Activated naive CD4-positive, alpha-beta T cell treated with Interleukin-2 at 50 U/mL for 16 hours (primary cell): ENCODE measurements at regions not wholly inside any gene's neighbourhood (a gene's known extent, or its start where the extent isn't known, plus 50 kb on each side); places are given as distances from the start of the nearest gene placed in this dataset.
"Not testable (repeated sequence)": the region's sequence is repeated elsewhere in the genome, so short reads cannot be mapped to it uniquely, and the experiment has no call there.

ENCODE experiments used
- DNase-seq: peaks from one replicate; pipeline ENCODE4 v3.0.0-alpha.2; 2020

DNA sequence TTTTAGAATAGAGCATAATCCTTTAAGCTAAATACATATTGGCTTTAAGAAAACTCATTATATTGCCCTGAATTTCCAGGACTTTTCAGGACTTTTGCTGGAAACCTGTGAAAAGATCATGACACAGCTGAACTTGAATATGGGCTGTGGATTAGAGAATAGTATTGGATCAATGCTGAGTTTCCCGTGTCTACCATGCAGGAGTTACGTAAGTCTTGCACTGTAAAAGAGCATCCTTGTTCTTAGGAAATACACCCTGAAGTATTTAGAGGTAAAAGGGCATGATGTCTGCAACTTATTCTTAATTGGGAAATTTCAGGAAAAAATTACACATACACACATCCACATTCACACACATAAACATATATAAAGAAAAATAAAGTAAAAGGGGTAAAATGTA, 82.1 kb downstream of the ZFP36L2 start:
- no peak for DNase-seq

DNA sequence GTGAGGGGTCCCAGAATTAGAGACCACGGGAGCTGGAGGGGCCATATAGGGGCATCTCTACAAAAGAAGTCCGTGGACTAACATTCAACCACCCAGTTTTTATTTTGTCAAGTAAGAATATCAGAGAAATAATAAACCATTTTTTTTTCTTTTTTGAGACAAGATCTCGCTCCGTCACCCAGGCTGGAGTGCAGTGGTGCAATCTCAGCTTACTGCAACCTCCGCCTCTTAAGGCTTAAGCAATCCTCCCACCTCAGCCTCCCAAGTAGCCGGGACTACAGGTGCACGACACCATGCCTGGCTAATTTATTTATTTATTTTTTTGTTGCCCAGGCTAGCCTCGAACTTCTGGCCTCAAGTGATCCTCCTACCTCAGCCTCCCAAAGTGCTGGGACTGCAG, 82.7 kb downstream of the ZFP36L2 start:
- no peak for DNase-seq

DNA sequence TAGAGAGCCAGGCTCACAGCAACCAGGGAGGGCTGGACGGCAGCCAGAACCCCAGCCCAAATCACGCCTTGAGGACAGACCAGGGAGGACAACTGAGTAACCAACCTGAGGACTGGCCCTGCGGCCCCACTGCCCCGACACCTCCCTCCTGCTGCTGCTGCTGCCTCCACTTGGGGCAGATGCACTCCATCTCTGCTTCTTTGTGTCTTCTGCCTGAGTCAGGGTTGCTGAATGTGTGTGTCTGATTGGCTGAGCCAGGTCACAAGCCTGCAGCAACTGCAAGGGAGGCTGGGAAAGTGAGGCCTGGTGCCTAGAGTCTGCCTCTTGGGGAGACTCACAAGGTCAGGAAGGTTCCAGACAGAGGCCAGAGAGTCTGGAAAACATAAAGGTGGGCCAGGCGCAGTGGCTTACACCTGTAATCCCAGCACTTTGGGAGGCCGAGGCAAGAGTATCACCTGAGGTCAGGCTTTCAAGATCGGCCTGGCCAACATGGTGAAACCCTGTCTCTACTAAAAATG, 83.4 kb downstream of the ZFP36L2 start:
- DNase-seq, result no peak

DNA sequence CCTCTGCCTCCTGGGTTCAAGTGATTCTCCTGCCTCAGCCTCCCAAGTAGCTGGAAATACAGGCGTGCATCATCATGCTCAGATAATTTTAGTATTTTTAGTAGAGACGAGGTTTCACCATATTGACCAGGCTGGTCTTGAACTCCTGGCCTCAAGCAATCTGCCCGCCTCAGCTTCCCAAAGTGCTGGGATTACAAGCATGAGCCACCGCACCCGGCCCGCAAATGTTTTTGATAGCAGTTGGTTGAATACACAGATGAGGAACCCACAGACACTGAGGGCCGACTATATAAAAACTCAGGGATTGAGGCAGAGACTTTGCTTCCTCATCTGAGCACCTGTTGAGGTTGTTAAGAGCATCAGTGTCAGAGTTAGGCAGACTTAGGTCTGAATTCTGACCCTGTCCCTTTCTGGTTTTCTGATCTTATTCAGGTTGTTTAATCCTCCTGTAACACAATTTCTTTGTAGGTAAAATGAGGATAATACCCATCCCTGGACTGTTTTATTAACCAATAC, 84.7 kb downstream of the ZFP36L2 start:
- DNase-seq, result not testable (repeated sequence)

DNA sequence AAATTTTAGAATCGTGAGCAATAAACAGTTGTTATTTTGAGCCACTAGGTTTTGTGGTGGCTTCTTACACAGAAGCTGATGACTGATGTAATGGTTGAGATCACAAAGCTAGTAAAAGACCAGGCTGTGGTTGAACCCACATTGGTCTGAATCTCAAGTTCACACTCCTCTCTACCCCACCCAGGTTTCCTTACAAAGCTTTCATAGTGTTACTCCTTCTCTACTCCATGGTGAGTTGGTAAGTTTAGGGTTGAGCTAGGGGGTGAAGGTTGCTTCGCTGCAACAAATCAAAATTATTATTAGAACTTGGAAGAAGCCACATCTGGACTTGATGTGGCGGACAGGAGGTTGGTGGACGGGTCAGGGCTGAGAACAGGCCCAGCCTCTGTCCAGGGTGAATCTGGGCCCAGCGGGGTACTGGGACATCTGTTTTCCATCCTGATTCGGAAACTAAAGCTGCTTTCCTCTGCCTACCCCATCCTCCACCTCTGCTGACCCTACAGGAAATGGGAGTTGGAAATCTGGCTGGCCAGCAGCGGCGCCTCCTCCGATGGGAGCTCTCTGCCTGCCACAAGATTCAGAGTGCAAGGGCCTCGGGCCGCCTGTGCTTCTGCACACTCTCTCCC, 86.3 kb downstream of the ZFP36L2 start:
- peak; percentile 1 for DNase-seq

DNA sequence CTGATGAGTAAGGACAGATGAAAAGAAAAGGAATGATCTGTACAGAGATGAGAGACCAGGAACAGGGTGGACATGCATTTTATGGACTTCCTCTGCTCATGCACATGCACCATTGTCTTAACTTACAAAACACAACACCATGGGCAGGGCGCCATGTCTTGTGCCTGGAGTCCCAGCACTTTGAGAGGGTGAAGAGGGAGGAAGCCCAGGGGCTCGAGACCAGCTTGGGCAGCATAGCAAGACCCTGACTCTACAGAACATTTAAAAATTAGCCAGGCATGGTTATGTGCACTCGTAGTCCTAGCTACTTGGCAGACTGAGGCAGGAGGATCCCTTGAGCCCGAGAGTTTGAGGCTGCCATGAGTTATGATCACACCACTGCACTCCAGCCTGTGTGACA, 86.9 kb downstream of the ZFP36L2 start:
- no peak for DNase-seq

DNA sequence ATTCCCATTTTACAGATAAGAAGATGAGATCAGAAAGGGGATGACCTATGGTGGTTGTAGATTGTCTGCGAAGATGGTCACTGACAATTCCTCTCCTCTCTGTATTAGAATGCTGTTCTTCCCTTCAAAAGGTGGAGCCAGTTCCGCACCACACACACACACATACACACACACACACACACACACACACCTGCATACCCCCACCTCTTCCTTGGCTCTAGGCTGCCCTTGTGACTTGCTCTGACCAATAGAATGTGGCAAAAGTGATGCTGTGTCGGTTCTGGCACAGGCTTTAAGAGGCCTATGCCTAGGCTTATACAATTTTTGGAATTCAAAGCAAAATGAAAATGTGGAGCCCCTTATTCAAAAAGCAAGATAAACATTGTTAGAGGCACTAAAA, 88.0 kb downstream of the ZFP36L2 start:
- DNase-seq, result no peak

DNA sequence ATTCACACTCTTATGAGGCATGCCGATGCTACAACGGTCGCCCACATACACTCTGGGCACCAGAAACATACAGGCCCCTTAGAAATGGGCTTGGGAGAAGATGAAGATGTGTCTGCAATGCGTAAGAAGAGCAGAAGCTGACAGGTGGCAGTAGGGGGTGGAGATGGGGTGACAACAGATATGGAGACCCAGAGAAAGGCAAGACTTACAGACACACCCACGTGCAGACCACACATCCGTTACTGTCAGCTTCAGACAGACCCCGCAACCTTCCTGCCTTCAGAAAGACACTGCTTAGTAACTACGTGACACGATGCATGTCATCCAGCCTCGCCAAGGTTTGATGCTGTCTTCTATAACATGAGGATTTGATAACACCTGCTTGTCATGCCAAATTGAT, 89.5 kb downstream of the ZFP36L2 start:
- peak; percentile 78 for DNase-seq

DNA sequence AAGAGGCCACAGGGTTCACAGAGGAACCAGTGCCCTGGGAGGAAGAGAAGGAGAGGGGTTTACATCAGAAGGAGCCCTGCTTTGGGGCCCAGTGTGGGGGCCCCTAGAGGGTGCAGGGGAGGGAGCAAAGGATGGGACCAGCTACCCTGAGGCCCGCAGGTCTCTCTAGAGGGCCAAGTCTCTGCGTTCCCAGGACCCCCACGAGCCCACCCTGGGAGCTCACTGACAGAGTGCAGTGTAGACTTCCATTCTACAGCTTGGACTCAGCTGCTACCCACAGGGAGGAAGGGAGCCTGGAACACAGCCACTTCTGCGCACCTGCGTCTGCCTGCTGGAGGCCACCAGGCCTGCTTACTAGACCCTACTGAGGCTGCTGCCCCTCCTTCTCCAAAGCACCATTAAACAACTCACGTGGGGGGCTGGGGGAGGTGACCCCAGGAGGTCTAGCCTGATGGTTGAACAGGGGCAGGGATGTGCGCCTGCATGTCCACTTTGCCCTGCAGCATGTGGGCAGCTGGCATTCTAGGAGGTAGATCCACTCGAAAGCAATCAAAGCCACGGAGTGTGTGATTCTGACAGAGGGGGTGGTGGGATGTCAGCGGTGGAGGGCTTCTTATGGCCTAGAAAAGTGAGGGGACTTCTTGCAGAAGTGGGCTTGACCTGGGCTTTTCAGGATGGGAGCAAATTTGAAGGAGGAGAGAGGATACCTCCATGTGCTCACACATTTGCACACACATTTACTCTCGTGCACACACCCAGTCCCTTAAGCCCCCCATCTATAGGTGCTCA, 90.2 kb downstream of the ZFP36L2 start:
- DNase-seq, result no peak

DNA sequence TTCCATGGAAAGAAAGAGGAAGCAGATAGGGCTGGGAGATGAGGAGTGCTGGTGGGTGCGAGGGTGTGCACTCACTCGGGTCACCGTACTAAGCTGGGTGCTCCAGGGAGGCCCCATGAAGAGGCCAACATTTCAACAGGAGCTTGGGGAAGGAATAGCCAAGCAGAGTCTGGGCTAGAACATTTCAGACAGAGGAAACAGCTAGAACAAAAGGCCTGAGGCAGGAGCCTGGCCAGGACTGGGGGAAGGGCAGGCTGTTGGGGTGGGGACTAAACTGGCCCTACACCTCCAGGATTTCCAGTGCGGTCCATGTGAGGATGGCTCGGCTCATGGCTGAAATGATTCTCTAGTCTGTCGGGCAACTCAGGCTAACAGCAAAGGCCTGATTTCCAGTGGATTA, 90.8 kb downstream of the ZFP36L2 start:
- no peak for DNase-seq

DNA sequence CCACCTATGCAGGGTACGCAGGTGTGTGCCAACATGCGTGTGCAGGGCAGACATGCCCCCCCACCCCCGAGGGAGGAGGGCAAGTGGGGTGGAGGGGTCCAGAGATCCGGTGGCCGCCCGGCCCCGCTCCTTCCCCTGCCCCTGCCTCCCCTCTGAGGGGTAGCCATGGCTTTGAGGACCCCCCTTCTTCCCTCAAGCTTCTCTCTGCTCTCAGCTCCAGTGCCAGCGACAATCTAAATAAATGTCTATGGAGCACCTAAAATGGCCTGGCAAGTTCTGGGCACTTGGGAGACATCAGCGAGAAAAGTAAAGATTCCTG, 91.9 kb downstream of the ZFP36L2 start:
- DNase-seq, result no peak

DNA sequence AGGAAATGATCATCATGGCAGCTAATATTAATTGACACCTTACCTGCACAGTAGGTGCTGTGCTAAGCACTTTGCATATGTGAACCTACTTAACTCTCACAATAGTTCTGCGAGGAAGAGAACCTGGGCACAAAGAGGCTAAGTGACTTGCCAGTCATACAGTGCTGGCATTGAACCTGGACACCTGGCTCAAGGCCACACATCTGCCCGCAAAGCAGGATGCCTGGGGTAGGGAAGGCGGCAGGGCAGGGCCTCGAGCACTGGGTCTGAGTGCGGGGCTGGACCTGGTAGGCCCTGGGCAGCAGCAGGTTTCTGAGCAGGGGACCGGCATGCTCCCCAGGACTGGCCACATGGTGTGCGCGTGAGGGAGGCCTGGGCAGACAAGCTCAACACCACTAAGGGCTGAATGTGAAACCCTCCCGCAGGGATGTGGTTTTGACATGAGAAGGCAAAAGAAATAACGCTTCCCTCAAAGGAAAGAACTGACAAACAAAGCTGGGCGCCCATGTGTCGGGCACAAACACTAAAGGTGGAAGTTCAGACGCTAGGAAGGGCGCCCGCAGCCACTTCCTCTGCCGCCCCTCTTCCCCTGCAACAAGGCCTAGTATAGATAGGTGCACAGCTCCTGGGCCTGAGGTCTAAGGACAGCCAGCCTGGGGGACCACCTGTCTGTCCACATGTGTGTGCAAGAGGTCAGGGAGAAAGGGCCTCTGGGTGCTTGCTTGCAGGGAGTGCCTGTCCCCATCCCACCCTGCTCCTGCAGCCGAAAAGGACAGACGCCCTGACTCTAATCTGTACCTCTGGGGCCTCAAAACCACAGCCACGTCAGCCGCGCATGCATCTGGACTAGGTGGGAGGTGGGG, 92.5 kb downstream of the ZFP36L2 start:
- peak; percentile 70 for DNase-seq

DNA sequence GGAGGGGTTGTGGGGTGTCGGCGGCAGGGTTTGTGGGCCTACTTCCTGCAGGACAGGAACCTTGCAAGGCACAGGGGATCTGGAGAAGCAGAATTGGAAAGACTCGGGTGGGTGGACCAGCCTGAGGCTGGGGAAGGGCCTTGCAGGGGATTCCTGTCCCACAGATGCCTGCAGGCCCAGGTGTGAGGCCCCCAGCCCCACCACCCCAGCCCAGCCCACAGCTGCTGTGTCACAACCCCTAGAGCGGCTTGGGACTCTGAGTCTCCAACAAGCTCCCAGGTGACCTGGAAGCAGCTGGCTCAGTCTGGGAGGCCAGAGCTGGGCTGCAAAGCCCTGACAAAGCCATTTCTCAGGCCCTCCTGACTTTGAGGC, 93.1 kb downstream of the ZFP36L2 start:
- DNase-seq, result no peak

DNA sequence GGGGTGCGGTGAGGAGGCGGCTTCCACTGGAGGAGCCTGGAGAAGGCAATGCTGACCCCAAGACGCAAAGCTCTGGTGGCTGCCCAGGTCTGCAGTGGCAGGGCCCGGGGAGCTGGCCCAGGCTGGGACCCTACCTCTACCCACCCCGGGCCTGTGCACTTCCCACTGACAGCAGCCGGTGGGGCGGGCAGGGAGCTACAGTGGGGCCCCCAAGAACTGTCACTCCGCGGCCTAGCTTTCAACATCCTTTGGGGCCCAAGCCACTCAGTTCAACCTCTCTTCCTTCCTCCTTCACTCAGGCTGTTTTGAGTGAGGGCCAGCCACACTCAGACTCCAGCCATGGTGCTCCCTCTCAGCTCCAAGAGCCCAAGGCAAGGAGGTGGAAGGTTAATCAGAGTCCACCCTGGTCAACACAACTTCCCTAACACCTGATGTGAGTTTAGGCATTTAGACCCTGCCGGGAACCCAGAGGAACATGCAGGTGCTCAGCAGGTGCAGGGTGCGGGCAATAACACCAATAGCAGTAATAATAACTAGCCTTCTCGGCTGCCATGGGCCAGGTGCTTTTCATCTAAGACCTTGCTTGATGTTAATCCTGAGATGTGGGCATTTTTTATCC, 93.6 kb downstream of the ZFP36L2 start:
- DNase-seq, result peak; percentile 21

DNA sequence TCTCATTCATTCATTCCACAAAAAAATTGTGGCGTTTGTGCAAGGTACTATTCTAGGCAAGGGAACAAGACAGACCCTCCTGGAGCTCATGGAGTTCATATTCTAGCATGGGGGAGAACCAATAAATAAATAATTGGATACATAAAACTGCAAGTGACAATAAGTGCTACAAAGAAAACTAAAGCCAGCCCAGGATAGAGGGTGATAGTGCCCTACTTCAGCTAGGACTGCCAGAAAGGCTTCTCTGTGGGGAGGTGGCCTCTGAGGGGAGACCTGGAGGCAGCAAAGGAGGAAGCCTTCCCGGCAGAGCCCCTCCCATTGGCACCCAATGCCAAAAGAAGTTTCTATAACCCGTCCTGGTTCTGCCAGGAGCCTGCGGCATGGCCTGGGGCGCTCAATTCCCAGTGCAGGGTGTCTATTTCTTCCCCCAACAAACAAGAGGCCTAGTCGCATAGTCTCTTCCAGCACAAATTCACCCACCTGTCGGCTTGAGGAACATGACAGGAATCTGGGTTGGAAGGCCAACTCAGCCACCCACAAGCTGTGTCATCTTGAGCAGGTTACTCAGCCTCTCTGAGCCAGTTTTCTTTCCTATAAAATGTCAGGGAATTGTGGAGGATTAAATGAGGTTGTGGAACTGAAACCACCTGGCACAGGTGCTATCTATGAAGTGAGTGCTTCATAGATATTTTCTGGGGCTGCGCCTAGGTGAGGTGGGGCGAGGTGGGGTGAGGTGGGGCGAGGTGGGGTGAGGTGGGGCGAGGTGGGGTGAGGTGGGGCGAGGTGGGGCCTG, 94.3 kb downstream of the ZFP36L2 start:
- DNase-seq, result no peak

DNA sequence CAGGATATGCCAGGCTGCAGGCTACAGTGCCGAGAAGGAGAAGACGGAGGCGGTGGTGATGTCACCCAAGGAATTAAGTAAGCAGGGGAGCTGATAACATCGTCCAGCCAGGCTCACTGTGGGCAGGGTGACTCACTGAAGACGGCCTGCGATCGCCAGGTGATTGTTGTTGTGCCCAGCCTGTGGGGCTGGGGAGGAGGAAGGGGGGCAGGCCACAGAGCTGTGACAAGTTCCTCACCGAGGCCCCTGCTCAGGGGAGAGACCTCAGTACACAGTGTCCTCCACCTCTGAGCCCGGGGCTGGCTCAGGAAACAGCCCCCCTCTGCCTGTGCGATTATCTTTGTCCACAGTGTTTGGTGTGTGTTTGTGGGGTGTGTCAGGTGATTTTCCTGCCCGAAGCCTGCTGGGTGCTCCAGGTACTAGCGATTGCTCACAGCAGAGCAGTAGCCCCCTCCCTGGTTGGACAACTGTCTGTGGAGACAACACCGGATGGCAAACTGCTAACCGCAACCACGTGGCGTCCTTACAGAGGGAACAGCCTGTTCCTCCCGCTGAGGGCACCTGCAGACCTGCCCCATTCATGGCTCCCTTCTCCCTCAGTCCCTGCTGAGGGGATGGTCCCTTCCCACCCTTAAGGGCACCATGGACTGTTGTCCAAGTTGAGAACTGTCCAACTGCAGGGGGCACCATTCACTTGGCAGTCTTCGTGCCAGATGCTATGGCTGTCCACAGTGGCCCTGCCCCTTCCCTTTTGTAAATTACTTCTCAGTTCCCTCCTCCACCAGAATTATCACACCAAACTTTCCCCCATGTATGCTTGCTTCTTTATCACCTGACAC, 95.1 kb downstream of the ZFP36L2 start:
- peak; percentile 72 for DNase-seq

DNA sequence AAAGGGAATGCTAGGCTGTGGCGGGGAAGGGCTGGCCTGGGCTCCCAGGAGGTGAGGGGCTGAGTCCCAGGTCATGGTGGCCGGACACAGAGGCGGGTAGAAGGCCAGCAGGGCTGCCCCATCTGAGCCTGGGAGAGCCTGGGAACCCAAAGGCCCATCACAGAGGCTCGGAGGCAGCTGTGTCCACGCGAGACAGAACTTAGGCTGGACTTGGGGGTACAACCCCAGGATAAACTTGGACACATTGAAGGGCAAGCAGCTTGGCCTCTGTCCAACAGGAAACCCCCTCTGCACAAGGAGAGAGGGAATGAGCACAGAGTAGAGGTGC, 95.9 kb downstream of the ZFP36L2 start:
- DNase-seq, result no peak

DNA sequence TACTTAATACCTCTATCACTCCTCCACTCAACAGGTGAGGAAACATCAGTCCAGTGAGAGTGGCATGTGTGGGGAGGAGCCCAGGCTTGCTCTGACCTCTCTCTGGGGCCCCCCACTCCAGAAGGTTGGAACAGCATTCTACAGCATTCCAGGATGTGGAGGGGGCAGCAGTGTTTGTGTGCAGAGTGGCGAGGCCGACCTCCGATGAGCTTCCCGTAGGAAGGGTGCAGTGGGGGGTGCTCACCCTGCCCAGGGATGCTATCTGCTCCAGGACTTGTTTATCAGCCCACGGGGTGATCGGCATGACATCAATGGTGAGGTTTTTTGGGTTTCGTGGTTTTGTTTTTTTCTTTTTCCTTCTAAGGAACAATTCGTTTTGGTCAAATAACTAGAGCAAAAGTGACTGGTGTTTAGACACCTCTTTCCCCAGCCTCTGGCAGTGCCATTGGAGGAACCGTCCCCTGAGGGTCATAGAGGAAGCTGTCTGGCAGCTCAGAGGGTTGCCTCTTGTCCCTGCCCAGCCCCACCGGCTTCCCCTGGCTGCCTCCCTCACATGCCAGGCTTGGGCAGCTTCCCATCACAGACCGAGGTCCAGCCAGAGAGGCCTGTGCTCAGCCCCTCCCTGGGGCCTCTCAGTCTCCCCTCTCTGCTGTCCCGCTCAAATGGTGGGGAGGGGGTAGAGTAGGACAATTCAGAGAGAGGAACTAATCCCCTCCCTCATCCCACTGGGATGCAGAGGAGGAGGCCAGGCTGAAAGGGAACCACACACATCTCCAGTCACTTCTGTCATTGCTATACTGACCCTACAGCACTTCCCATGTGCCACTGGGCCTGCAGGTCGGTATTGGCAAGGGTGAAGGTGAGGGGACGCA, 96.5 kb downstream of the ZFP36L2 start:
- DNase-seq, result no peak

DNA sequence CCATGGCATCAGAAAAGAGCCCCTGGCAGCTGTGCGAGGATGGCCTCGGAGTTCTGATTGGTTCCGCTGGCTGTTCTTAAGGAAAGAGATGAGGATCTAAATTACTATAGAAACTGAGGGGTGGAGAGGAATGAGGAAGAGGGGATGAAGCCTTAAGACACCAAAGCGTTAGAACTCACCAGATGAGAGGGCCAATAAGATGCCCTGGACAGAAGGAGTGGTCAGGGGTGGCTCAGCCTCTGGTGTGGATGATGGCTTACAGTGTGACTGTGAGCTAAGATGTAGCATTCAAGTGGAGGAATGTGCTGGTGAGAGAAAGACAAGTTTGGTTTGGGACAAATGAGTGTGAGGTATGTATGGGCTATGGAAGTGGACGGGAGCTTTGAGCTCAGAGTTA, 97.8 kb downstream of the ZFP36L2 start:
- no peak for DNase-seq

DNA sequence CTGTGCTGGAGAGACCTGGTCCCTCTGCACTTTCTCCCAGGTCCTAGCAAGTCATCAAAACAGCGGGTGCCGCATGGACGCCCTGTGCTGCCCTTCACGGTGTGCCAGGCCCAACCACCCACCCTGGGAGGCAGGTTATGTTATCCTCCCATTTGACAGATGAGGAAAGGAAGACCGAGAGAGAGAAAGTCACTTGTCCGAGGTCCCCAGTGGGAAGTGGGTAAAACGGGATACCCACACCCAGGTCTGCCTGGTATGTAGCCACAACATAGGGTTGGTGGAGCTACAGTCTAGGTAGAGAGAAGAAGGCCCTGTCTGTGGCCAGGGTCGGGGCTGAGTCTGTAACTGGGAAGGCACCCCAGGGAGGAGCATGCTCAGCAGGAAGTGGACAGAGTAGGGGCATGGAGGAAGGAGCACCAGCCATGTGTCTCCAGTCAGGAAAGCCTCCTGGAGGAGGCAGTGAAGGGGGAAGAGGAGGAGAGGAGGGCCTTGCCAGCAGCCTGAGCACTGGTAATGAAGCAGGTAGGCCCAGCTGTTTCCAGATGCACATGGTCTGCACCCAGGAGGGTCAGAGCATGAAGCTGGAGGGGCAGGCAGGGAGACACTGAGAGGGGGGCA, 98.4 kb downstream of the ZFP36L2 start:
- DNase-seq, result no peak
